HCT116 (cell line): ENCODE measurements at regions not wholly inside any gene's neighbourhood (a gene's known extent, or its start where the extent isn't known, plus 50 kb on each side); places are given as distances from the start of the nearest gene placed in this dataset.

ENCODE experiments used
- ATAC-seq: fragments of 200-7000 bp; cut with Tn5 transposase; 2 replicates; pipeline ENCODE4 v1.9.1; 2020; ENCODE audit warnings: mild to moderate bottlenecking, moderate library complexity
- BruUV-seq: library from RNA; stranded (reverse); fragments of 400-500 nt; replicated peaks from 2 replicates; lab custom pipeline; 2021; lab: Mats Ljungman, UMichigan
- CTCF ChIA-PET: fragments of 300-600 bp; sonication (Branson Sonifier 250); formaldehyde crosslinking; loops from one replicate; lab custom pipeline; 2021; ENCODE audit warnings: antibody characterized with exemption; lab: Charles Lee
- POLR2A ChIA-PET: fragments of 300-600, 350-600 bp; sonication (Branson Sonifier 250); formaldehyde crosslinking; loops from one replicate; lab custom pipeline; 2021; ENCODE audit warnings: antibody characterized with exemption; lab: Charles Lee
- RAD21 ChIA-PET, 2 experiments: fragments of 300-600 bp; sonication (Branson Sonifier 250); formaldehyde crosslinking; loops; one replicate each; lab custom pipeline; 2023; ENCODE audit warnings: low total read pairs in 2 of 2; ENCODE audit not compliant: uncharacterized antibody in 2 of 2, unreplicated experiment in 2 of 2, low non-redundant PET in 1 of 2; lab: Charles Lee
- DNase-seq: peaks from one replicate; pipeline ENCODE4 v3.0.0-alpha.2; 2010; ENCODE audit warnings: low read depth, low spot score
- H2AFZ ChIP-seq: fragments of 200-600 bp; shearing (Covaris generic), sonication (generic); 2 replicates; pipeline ENCODE4 v1.6.1; 2017; ENCODE audit warnings: low read depth, mixed run types, mixed read lengths, antibody characterized with exemption, low read length; ENCODE audit not compliant: poor library complexity, severe bottlenecking
- H3K27ac ChIP-seq: 2 replicates; pipeline ENCODE4 v1.5.1; 2012; ENCODE audit warnings: low read depth, low read length
- H3K27me3 ChIP-seq: fragments of 200-600 bp; sonication (generic); 2 replicates; pipeline ENCODE4 v1.6.1; 2016; ENCODE audit warnings: mixed run types, low read length, mixed read lengths; ENCODE audit not compliant: insufficient read depth
- H3K36me3 ChIP-seq, 2 experiments: fragments of 200-500 bp in 1 of 2; fragments of 200-600 bp in 1 of 2; sonication (Bioruptor generic) in 1 of 2; sonication (generic) in 1 of 2; 2 replicates each; pipeline versions ENCODE4 v1.5.1 to v1.6.1; 2014 to 2016; ENCODE audit warnings: low read length in 2 of 2, inconsistent platforms in 1 of 2, mixed read lengths in 1 of 2, mixed run types in 1 of 2; ENCODE audit not compliant: insufficient read depth in 2 of 2, control insufficient read depth in 1 of 2
- H3K4me1 ChIP-seq, 2 experiments: fragments of 200-600 bp in 1 of 2; sonication (generic) in 1 of 2; 2 replicates each; pipeline versions ENCODE4 v1.5.1 to v1.6.1; 2012 to 2017; ENCODE audit warnings: low read length in 2 of 2, inconsistent platforms in 1 of 2, mild to moderate bottlenecking in 1 of 2, mixed read lengths in 1 of 2, mixed run types in 1 of 2, moderate library complexity in 1 of 2; ENCODE audit not compliant: insufficient read depth in 2 of 2, control insufficient read depth in 1 of 2
- H3K4me2 ChIP-seq: fragments of 200-600 bp; sonication (generic); 2 replicates; pipeline ENCODE4 v1.6.1; 2017; ENCODE audit warnings: mixed run types, low read length, mixed read lengths
- H3K4me3 ChIP-seq, 2 experiments: fragments of 200-600 bp in 1 of 2; sonication (generic) in 1 of 2; replicated peaks in 1 of 2; 2 replicates each; pipeline ENCODE4 v1.5.1; 2011 to 2016; ENCODE audit warnings: low read length in 2 of 2, control low read depth in 1 of 2, low read depth in 1 of 2, mild to moderate bottlenecking in 1 of 2, mixed read lengths in 1 of 2, mixed run types in 1 of 2
- H3K79me2 ChIP-seq: fragments of 200-600 bp; sonication (generic); 2 replicates; pipeline ENCODE4 v1.6.1; 2017; ENCODE audit warnings: mild to moderate bottlenecking, mixed run types, low read length, moderate library complexity, mixed read lengths; ENCODE audit not compliant: insufficient read depth
- H3K9ac ChIP-seq: fragments of 200-600 bp; sonication (generic); 2 replicates; pipeline ENCODE4 v1.6.1; 2016; ENCODE audit warnings: low read length, mixed read lengths
- H3K9me2 ChIP-seq: fragments of 200-600 bp; sonication (generic), shearing (Covaris generic); 2 replicates; pipeline ENCODE4 v1.6.1; 2017; ENCODE audit warnings: mixed run types, mild to moderate bottlenecking, moderate library complexity; ENCODE audit not compliant: insufficient read depth
- H3K9me3 ChIP-seq, 2 experiments: fragments of 200-500 bp in 1 of 2; fragments of 200-600 bp in 1 of 2; sonication (Bioruptor generic) in 1 of 2; sonication (generic) in 1 of 2; 2 replicates each; pipeline ENCODE4 v1.6.1; 2014 to 2017; ENCODE audit warnings: low read length in 2 of 2, mixed read lengths in 2 of 2, inconsistent platforms in 1 of 2, low read depth in 1 of 2, mild to moderate bottlenecking in 1 of 2, mixed run types in 1 of 2, moderate library complexity in 1 of 2; ENCODE audit not compliant: control insufficient read depth in 1 of 2, insufficient read depth in 1 of 2
- H4K20me1 ChIP-seq: fragments of 200-600 bp; sonication (generic), shearing (Covaris generic); 2 replicates; pipeline ENCODE4 v1.6.1; 2017; ENCODE audit warnings: mixed run types, mild to moderate bottlenecking, moderate library complexity; ENCODE audit not compliant: insufficient read depth
- ELF1 ChIP-seq: IDR thresholded peaks from 2 replicates; pipeline ENCODE4 v1.6.1; 2012; ENCODE audit warnings: low read depth, borderline replicate concordance
- EZH2 ChIP-seq: fragments of 200-600 bp; sonication (generic); IDR thresholded peaks from 2 replicates; pipeline ENCODE4 v1.6.1; 2017; ENCODE audit warnings: antibody characterized with exemption, mixed run types
- EZH2phosphoT487 ChIP-seq: fragments of 200-600 bp; IDR thresholded peaks from 2 replicates; pipeline ENCODE4 v1.6.1; 2018; ENCODE audit warnings: antibody characterized with exemption, borderline replicate concordance
- FOSL1 ChIP-seq: IDR thresholded peaks from 2 replicates; pipeline ENCODE4 v1.6.1; 2012; ENCODE audit warnings: low read depth
- JUND ChIP-seq: IDR thresholded peaks from 2 replicates; pipeline ENCODE4 v1.6.1; 2012
- POLR2A ChIP-seq: IDR thresholded peaks from 2 replicates; pipeline ENCODE4 v1.7.0; 2011; ENCODE audit warnings: borderline replicate concordance; ENCODE audit not compliant: insufficient read depth, insufficient read length; ENCODE audit errors: extremely low read depth
- POLR2AphosphoS5 ChIP-seq: IDR thresholded peaks from 2 replicates; pipeline ENCODE4 v1.6.1; 2011; ENCODE audit warnings: mild to moderate bottlenecking, low read depth, low read length, moderate library complexity
- RAD21 ChIP-seq: IDR thresholded peaks from 2 replicates; pipeline ENCODE4 v1.6.1; 2012; ENCODE audit warnings: low read depth, mild to moderate bottlenecking
- SP1 ChIP-seq: IDR thresholded peaks from 2 replicates; pipeline ENCODE4 v1.6.1; 2012; ENCODE audit warnings: low read depth
- TCF7L2 ChIP-seq: IDR thresholded peaks from 2 replicates; pipeline ENCODE4 v1.7.0; 2011; ENCODE audit warnings: borderline replicate concordance, inconsistent platforms; ENCODE audit not compliant: insufficient read depth, insufficient read length; ENCODE audit errors: extremely low read depth
- ZFX ChIP-seq: fragments of 450-650 bp; IDR thresholded peaks from 2 replicates; pipeline ENCODE4 v1.6.1; 2017
- ZNF274 ChIP-seq: fragments of 200-500 bp; sonication (Bioruptor generic); IDR thresholded peaks from 2 replicates; pipeline ENCODE4 v1.6.1; 2014; ENCODE audit warnings: mild to moderate bottlenecking, low read depth, low read length, inconsistent platforms
- intact Hi-C: fragments of 100-400 bp; cut with micrococcal nuclease; formaldehyde crosslinking; loops from 2 replicates; pipeline ENCODE4 v1.10.0; 2022
- TF ChIP-seq, protein P1 (sequence below): IDR thresholded peaks from 2 replicates; pipeline ENCODE4 v1.6.1; 2012

DNA sequence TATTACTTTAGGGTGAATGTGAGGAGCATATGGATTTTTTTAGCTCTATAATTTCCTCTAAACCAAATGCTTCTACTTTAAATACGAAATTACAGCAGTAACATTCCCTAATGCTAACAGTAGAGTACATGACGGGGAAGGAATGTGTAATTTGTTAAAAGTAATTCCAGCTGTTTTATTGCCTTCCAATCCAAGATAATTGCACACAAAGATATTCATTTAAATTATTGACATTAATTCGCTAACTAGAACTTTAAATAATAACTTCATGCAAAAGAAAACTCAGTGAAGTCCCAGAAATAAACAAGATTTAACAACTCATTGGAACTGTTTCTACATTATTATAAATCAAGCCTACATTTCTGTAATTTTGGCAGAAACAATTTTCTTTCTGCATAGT lies 261.4 kb upstream of the CFAP20DC start:
- no peak overlapping the region for H2AFZ ChIP-seq
- no peaks in the 10 kb centered on the region for H4K20me1 ChIP-seq
- DNase-seq (no peak), ATAC-seq (no peak)
- H3K36me3 ChIP-seq = no peaks in the 10 kb centered on the region
- no peaks in the 10 kb centered on the region for H3K9me2 ChIP-seq
- no peak overlapping the region for H3K9ac ChIP-seq
- no peaks in the 10 kb centered on the region for H3K4me1 ChIP-seq
- BruUV-seq = no TSS peak
- TF ChIP-seq ZNF274 (no peak), EZH2 (no peak), JUND (no peak), SP1 (no peak), TCF7L2 (no peak), POLR2A (no peak), ELF1 (no peak), FOSL1 (no peak)
- TF ChIP-seq, protein P1, sequence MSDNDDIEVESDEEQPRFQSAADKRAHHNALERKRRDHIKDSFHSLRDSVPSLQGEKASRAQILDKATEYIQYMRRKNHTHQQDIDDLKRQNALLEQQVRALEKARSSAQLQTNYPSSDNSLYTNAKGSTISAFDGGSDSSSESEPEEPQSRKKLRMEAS = no peak
- no peaks in the 10 kb centered on the region for H3K79me2 ChIP-seq
- no peak overlapping the region for H3K27ac ChIP-seq
- CTCF ChIA-PET = no interaction called here
- intact Hi-C loops = loop anchor here (5.0 kb wide), 2 partner anchors 546 to 669 kb away; no protein-coding TSS in a partner anchor
- no peak overlapping the region for H3K4me3 ChIP-seq
- no peaks in the 10 kb centered on the region for H3K9me3 ChIP-seq
- no peak overlapping the region for H3K4me2 ChIP-seq
- RAD21 ChIA-PET = no interaction called here
- peaks cover 25% of the 10 kb centered on the region for H3K27me3 ChIP-seq
- POLR2A ChIA-PET = no interaction called here

DNA sequence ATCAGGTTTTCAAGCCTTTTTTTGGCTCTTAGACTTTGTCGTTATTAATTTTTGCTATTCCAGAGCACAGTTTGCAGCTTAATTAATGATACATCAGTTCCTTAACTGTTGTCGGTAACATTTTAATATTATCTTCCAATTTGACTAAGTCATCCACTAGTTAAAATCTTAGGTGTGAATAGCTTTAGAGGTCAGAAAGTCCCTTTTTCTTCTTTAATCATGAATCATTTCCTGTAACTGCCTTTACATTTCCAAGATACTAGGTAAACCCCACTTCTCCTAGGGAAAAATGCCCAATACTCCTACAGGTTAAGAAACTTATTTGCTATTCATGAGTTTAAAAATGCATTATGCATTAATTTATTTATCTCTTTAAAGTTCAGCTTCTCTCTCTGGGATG lies 260.9 kb upstream of the CFAP20DC start:
- intact Hi-C loops = loop anchor here (5.0 kb wide), 2 partner anchors 547 to 668 kb away; no protein-coding TSS in a partner anchor
- Histone ChIP-seq H3K4me3 (no peak overlapping the region), H3K79me2 (no peaks in the 10 kb centered on the region), H3K9me3 (no peaks in the 10 kb centered on the region), H3K27me3 (peaks cover 25% of the 10 kb centered on the region), H3K4me2 (no peak overlapping the region), H3K9me2 (no peaks in the 10 kb centered on the region), H3K27ac (no peak overlapping the region)
- BruUV-seq = no TSS peak
- ATAC-seq (no peak), DNase-seq (no peak)
- POLR2A ChIA-PET = no interaction called here
- CTCF ChIA-PET = no interaction called here
- TF ChIP-seq ZFX (no peak), RAD21 (no peak), POLR2AphosphoS5 (no peak), EZH2phosphoT487 (no peak)
- TF ChIP-seq, all 23 proteins: peak for 0
- Histone ChIP-seq H2AFZ (no peak overlapping the region), H3K9ac (no peak overlapping the region), H4K20me1 (no peaks in the 10 kb centered on the region), H3K36me3 (no peaks in the 10 kb centered on the region), H3K4me1 (no peaks in the 10 kb centered on the region)
- RAD21 ChIA-PET = no interaction called here
